NAMALWA (cell line): ENCODE measurements at regions not wholly inside any gene's neighbourhood (a gene's known extent, or its start where the extent isn't known, plus 50 kb on each side); places are given as distances from the start of the nearest gene placed in this dataset.
"Not testable (repeated sequence)": the region's sequence is repeated elsewhere in the genome, so short reads cannot be mapped to it uniquely, and the experiment has no call there.

ENCODE experiments used
- DNase-seq: peaks from one replicate; pipeline ENCODE4 v3.0.0-alpha.2; 2015; ENCODE audit warnings: low spot score

DNA sequence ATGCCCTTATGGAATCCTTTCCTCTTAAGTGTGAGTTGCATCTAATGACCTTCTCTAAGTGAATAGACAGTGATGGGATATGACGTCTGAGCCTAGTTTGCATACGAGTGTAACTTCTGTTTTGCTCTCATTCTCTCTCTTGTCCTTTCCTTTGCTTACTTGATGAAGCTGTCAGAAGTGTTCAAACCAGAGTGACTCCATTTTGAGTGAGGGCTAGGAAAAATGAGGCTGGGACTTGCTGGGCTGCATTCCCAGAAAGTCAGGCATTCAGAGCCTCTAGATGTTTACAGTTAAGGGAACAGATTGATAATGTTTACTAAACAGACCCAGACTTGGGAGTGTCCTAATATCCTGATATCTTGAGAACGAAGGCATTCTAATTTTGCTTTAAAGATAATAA, 311.2 kb upstream of the SOX4 start:
- not testable (repeated sequence) for DNase-seq

DNA sequence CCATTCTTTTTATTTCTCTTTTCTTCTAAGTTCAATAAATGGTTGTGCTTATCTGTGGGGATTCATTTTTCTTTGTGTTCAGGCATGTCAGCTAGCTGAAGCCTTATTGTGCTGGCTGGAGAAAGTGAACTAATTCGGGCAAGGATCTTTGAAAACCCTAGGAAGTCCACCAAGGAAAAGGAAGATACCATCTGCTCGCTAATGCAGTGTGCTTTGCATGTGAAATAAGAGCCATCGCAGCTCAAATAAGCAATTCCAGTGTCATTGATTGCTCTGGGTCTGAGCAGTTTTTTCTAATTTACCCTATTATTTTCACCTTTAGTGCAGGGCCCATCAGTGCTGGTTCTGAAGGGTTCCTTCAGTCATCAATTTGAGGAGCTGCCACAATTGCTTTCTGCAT, 309.4 kb upstream of the SOX4 start:
- no peak for DNase-seq

DNA sequence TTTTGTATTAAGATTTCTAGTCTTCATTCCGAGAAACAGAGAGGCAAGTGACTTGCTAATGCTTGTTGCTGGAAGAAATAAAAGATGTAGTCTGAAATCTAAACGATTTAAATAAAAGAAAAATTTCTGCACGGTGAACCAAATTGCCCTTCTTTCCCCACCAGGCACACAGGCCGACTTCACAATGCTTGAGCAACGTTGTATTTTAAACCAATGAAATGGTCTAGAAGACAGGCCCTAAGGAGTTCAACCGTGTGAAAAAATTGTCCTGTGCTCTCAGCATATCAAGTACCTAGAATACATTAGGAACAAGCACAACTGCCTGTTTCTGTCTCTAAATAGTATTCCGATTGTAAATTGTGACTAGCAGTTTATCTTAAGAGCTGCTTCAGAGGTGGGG, 308.8 kb upstream of the SOX4 start:
- no peak for DNase-seq

DNA sequence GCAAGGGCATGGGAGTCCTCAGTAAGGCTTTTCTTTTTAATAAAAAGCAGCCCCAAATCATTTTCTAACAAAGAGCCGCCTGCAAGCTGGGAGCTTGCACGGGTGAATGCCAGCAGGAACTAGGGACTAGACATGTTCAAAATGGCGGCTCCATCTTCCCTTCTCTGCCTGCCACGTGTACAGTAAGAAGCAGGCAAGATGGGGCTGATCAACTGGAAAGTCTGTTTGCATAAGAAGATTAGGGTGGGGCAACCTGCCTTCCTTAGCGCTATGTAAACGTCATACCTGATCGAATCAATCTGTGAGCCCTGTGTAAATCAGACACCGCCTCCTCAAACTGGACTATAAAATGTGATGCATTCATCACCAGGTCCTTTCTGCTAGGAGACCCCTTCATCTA, 299.4 kb upstream of the SOX4 start:
- DNase-seq: no peak

DNA sequence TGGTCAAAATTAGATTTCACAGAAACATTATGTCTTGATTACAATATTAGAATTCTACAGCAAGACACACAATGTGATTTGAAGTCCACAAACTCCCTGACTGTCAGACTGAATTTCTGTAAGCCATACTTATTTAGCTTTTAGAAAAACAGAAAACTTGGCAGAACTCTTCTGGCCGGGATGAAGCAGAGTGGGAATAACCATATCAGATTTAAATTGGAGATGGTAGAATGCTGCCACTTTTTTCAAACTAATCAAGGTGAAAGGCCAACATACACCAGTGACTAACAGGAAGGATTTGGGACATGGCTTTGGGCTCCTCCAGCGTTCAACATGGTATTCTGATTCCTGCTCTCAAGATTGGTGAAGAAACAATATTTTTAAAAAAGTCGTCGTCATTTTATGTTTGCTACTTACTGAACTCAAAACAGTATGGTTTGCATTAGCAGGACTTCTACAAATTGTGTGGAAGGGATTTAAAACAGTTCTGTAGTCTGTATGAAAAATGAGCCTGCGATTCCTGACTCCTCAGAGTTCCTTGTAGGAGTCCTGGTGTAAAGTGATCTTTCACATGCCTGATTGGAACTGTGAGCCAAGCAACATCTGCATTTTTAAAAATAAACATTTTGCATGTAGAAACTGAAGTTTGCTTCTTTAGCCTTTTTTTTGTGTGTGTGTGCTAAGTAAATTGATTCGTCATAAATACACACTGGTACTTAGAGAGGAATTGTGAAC, 297.9 kb upstream of the SOX4 start:
- DNase-seq: no peak

DNA sequence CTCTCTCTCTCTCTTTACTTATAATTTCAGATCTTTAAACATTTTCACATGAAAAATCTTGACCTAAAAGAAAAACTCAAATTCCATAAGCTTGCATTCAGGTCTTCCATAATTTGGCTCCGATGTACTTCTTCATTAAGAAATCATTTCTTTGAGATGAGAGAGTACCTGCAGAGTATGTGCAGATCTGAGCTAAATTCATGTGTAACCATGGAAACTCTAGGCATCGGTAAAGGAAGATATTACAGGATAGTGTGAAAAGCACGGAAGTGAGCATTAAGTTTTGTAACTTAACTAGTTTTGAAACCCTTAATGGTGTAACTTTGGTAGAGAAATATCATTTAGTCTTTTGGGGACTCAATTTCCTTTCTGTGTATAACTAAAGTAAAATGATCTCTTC, 295.9 kb upstream of the SOX4 start:
- no peak for DNase-seq

DNA sequence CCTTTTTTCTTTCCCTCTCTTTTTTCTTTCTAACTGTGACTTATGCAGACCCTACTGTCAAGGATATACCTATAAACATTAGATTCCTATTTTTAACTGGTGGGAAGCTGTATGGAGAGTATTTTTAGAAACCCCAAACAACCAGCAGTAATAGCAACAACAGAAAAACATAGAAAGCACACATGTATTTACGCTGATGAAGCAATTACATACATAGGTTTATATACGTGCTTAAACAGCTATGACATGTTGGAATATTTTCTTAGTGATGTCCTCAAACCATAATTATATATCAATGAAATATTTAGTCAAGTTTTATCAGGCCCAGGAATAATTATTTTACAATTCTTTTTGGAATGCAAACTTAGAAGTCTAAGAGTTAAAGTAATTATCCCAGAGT, 294.3 kb upstream of the SOX4 start:
- no peak for DNase-seq

DNA sequence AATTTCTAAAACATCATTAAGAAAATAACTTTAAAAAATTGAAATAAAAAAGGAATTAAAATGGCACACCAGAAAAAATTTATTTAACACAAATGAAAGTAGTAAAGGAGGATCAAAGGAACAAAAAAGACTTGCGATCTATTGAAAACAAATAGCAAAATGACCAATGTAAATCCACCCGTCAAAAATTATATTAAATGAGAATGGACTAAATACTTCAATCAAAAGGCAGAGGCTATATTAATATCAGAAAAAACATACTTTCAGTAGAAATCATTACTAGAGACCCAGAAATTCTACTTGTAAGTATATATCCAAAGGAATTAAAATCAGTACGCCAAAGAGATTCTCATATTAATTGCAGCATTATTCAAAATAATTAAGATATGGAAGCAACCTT, 293.1 kb upstream of the SOX4 start:
- no peak for DNase-seq

DNA sequence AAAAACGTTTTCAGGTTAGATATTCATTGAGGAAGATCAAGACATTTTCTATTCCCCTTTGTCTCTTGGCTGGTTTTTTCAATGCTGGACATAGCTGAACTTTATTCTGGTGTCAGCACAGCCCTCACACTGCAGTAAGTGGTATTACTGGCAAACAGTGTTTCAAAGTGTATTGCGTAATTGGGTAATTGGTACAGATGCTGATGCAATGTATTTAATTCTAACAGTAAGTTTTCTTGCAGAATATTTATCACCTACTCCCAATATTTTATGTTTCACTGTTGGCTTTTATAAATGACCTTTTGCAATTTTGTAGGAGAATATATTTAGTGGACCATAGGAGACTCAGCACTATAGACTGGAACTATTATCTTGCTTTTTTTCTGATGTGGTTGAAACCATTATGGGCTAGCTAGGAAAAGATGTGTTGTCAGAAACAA, 287.6 kb upstream of the SOX4 start:
- peak; percentile 11 for DNase-seq

DNA sequence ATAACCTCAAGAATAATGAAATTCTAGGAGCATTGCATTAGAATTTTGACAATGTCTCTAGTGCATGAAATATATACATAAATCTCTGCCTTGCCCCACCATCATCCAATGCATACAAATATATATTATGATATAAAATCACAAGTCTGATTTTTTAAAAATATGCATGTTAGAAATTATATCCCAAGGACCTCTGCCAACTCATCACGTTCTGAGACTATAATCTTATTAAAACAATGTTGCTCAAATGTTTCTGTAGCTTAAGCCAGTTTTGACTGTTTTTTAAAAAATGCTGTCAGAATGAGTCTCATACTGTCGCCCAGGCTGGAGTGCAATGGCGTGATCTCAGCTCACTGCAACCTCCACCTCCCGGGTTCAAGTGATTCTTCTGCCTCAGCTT, 287.0 kb upstream of the SOX4 start:
- no peak for DNase-seq

DNA sequence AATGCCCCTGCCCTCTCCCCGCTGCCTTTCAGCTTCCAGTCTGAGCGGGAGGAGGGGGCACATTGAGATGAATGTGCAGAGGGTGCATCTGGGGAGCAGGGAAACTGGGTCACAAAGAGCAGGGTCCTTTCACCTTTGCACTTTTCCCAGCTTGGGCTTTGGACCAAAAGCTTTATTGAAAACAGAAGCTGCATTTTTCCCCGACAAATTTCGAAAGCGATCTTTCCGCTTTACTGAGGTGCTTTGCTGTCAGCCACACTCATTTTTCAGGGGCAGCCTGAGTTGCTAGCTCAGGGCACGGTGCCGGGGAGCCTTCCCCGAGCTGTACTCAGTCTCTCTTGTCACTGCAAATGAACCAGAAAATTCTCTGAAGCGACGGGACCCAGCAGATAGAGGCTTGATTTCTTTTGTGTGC, 283.7 kb upstream of the SOX4 start:
- DNase-seq: no peak

DNA sequence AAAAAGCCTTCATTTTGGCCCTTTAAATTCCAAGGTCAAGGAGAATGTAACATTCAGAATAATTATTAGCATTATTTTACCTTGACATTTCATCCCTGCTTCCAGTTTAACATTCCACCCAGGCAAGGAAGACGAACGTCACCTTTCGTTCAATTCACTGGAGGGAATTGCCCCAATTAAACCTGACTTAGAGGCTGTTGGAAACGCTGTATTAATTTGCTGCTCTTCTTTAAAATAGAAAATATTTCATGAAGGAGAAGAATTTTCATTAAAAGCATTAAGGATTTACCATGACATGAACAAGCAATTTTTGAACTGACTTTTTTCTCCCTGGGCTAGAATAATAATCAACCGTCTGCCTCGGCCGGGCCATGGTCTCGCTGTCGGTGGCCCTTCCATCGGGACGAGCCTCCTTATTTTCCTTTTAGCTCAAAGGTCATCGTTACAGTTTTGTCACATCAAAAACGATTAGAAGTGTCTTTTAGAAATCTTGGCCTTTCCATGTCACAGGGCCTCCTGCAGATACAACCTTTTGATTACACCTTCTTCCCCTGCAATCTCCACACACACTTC, 282.9 kb upstream of the SOX4 start:
- DNase-seq: no peak

DNA sequence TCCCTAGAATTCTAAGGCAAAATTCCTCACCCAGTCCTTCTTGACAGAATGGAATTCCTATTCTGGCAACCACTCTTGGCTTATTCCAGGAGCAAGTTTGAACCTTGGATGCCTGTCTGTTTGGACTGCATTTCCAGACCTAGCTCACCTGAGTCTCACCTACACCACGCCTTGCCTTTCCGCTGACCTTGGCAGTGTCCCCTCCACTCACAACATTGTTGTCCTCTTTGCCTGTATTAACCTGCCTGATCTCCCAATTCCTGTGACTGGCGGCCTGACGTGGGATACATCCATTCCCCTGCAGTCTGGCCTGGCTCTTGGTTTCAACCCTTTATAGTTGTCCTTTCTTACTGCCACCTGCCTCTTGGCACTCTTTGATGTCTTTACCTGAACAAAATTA, 281.4 kb upstream of the SOX4 start:
- DNase-seq: no peak

DNA sequence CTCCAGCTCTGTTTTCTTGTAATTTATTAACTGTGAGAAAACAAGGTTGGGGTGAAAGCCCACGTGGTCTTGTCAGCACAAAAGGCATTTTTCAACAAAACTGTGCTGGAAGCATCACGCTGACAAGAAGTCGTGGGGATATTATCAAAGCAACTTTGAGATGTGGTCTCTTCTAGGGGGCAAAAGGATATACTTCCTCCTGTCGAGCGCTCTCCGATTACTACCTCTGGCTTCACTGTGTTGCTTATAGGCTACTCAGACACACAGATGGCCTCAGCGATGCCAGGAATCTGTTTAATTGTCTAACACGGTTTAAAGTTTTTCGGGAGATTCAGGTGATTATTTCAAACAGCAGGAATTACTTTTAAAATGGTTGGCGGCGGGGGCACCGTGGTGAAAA, 275.9 kb upstream of the SOX4 start:
- DNase-seq: no peak

DNA sequence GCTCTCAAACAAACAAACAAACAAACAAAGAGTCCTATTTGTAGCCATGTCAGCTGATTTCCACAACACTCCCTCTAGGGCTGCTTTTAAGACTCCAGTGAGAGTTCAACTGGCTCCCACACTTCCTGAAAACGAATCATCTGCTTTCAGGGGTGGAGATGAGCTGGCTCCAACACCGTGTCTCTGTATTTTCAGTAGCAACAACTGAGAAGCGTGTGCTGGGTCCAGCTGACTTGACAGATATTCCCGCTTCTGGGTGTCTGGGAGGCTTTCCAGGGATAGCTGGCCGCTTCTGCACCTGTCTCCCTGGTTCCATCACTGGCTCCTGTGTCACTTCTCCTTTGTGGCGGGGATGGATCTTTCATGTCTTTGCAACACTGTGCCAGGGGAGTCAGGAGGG, 272.5 kb upstream of the SOX4 start:
- no peak for DNase-seq

DNA sequence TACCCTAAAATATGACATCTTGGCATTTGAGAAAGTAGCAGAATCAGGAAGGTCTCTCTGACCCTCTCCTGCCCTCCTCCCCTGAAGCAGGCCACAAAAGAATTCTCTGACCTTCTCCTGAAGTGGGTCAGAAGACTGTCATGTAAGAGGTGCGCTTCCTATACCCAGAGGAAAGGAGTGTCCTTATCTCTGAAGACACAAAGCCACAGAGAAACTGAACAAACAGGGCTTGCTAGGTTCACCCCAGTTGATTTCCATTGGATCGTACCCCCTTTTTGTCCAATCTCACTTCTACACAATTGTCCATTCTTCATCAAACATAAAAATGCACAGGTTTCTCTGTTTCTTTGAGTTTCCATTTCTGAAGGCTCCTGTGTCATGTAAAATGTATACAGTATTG, 272.0 kb upstream of the SOX4 start:
- DNase-seq: no peak

DNA sequence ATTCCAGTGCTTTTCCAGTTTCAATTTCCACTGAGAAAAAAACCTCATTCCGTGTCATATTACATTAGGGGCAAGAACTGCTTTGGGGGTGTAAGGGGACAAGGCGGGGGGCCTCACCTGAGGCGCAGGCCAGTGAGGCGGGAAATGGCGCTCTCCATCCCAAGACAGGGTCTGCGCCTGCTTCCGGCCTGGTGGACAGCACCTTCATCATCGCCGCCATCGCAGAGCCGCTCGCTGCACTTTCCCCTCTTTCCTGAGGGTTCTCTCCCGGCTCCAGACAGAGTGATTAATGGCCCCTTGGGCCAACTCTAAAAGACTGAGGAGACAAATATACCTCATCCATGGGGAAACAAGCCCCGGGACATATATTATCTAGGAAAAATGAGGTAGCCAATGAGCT, 270.0 kb upstream of the SOX4 start:
- DNase-seq: no peak

DNA sequence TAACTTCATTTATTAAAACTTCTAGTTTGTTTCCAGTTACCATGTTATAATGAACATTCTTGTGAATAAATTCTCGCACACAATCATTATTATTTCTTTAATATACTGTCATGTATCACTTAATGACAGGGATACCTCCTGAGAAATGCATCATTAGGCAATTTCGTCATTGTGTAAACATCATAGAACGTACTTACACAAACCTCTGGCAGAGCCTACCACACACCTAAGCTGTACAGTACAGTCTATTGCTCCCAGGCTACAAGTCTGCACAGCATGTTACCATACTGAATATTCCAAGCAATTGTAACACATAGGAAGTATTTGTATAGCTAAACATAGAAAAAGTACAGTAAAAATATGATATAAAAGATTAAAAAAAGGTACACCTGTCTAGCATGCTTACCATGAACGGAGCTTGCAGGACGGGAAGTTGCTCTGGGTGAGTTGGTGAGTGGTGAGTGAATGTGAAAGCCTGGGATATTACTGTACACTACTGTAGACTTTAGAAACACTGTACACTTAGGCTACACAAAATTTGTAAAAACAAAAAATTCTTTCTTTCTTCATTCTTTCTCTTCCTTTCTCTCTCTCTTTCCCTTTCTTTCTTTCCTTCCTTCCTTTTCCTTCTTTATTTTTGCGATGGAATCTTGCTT, 268.2 kb upstream of the SOX4 start:
- no peak for DNase-seq

DNA sequence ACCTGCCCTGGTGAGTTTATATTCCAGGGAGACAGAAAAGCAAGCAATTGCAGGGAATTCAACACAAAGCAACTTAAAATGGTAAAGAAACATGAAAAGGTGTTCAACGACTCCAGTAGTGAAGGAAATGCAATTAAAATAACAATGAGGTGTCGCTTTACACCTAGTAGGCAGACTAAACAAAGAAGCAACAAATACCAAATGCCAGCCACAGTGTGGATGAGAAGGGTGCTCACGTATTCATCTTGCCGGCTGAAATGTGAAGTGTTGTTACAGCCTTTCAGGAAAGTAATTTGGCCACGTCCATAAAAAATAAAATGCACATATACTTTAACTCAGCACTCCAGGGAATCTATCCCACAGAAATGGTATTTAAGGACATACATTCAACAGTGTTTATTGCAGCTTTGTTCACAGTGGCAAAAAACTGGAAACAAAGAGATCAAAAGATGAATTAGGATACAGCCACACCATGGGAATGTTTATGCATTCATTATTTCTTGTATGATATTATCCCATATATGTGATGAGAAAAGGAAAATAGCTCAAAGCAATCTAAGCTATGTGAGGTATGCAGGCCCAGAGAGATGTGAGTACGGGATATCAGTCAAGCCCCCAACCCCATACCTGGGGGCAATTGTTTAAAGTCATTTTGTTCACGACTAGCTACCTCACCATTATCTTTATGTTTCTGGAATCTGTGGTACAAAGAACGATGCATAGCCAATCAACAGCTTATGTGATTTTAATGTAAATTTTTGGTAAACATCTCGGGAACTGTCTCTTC, 266.0 kb upstream of the SOX4 start:
- DNase-seq: no peak

DNA sequence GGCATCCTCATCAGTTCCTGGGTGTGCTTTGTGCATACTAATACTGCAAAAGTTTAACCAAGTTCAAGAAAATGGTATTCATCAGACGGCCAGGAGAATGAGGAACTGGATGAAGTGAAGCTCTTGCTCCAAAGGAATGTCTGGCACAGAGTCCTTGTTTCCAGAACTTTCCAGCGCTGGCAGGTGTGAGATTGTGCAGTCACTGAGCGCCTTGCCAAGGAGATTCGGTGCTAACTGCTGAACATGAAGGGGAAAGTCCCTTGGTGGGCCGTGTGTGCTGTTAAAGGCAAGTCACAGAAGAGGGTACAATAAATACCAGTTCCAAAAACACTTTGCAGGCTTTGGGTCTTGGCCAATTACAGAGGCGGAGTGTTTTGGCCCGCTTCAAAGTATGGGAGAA, 262.3 kb upstream of the SOX4 start:
- no peak for DNase-seq

DNA sequence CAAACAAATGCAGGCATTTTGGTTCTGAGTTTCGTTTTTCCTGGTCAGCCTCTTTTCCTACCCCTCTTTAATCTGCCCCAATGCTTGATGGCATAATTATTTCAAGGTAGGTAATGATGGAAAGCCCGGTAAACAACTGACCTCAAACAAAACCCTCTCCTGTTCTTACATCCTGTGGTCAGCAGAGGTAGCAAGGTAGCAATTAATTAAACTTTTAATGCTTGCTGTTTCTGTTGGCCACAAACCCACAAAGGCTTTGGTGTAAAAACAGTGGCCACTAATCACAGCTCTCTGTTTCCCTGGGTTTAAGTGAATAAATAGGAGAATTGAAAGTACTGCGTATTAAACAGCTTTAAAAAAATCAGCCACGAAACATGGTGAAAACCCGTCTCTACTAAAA, 261.5 kb upstream of the SOX4 start:
- DNase-seq: no peak

DNA sequence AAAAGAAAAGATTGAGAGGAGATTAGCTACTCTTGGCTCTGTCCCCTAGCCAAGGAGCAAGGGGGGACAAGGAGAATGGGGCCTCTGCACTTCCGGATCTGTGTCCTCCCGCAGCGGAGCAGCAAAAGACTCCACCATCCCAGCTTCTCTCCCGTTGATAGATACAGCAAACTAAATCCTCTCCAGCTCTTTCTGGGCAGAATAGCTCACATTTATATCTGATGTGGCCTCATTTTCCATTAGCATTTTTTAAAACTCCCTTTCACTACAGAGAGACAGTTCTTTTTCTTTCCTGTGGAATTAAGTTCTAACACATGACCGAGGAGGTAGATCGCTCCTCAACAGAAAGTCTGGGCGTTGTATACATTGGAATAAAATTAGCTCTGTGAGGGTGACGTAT, 260.9 kb upstream of the SOX4 start:
- DNase-seq: no peak

DNA sequence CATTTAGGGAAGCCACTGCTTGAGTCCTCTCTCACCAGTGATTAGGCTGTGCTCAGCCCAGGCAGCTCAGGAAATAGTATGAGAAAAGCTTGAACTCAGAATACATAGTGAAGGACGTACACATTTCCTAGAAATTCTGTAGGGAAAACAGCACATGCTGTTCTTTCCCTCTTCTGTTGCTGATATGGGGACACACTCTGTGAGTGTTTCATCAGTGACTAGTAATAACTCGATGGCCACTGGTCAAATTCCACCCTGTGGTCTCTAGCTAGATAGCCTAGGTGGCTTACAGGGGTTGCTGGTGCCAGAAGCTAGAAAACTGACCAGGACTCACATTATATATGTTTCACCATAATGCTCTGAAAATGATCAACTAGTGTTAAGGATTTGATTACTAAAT, 259.8 kb upstream of the SOX4 start:
- DNase-seq: no peak
